ENCODE measurements at regions not wholly inside any gene's neighbourhood (a gene's known extent, or its start where the extent isn't known, plus 50 kb on each side); places are given as distances from the start of the nearest gene placed in this dataset.

GRCh38 chr10:28805390-28805789 is 128.1 kb downstream of the BAMBI start:
- intact Hi-C loops (cut with micrococcal nuclease), result no loop called here

More at GRCh38 chr10:28805390-28805789, 128.1 kb downstream of the BAMBI start:
- no peak overlapping the region for H3K4me3 ChIP-seq (replicated peaks in 1 of 2; ENCODE audit: low read depth in 1 of 2, low read length in 2 of 2)
- H2AFZ ChIP-seq (ENCODE audit: low read depth, low read length, poor library complexity, severe bottlenecking), result no peak overlapping the region
- H3K4me1 ChIP-seq (ENCODE audit: control insufficient read depth in 1 of 2, insufficient read depth in 2 of 2, low read length in 2 of 2), result no peaks in the 10 kb centered on the region
- no peaks in the 10 kb centered on the region for H4K20me1 ChIP-seq (ENCODE audit: insufficient read depth)
- no peaks in the 10 kb centered on the region for H3K9me3 ChIP-seq (ENCODE audit: control insufficient read depth in 1 of 2, insufficient read depth in 1 of 2, low read depth in 1 of 2, low read length in 2 of 2)
- no TSS peak for BruUV-seq (replicated peaks)
- ChIA-PET POLR2A (no interaction called here), RAD21 (ENCODE audit: low non-redundant PET in 1 of 2, low total read pairs in 2 of 2, uncharacterized antibody in 2 of 2, unreplicated experiment in 2 of 2) (no interaction called here), CTCF (no interaction called here)
- H3K79me2 ChIP-seq (ENCODE audit: insufficient read depth, low read length), result no peaks in the 10 kb centered on the region
- no peak overlapping the region for H3K27ac ChIP-seq (ENCODE audit: low read depth, low read length)
- no peak for DNase-seq (ENCODE audit: low read depth, low spot score)
- H3K4me2 ChIP-seq (ENCODE audit: low read length), result no peak overlapping the region
- H3K27me3 ChIP-seq (ENCODE audit: insufficient read depth, low read length), result no peaks in the 10 kb centered on the region
- H3K36me3 ChIP-seq (ENCODE audit: control insufficient read depth in 1 of 2, insufficient read depth in 2 of 2, low read length in 2 of 2), result no peaks in the 10 kb centered on the region
- H3K9me2 ChIP-seq (ENCODE audit: insufficient read depth), result no peaks in the 10 kb centered on the region
- no peak for ATAC-seq
- TF ChIP-seq YY1 (IDR thresholded peaks at IDR 0.05; ENCODE audit: extremely low read depth, insufficient replicate concordance, low read depth, low read length) (no peak), CTCF (IDR thresholded peaks at IDR 0.05 in 2 of 3, conservative IDR thresholded peaks at IDR 0.05 in 1 of 3; ENCODE audit: borderline replicate concordance in 1 of 3, insufficient read depth in 1 of 3, low read depth in 2 of 3, low read length in 2 of 3) (no peak), TCF7L2 (IDR thresholded peaks at IDR 0.05; ENCODE audit: borderline replicate concordance, extremely low read depth, insufficient read depth, insufficient read length) (no peak), ZFX (IDR thresholded peaks at IDR 0.05) (no peak), EGR1 (IDR thresholded peaks at IDR 0.05; ENCODE audit: low read depth) (no peak), POLR2A (IDR thresholded peaks at IDR 0.05; ENCODE audit: borderline replicate concordance, extremely low read depth, insufficient read depth, insufficient read length) (no peak), RAD21 (IDR thresholded peaks at IDR 0.05; ENCODE audit: low read depth) (no peak), REST (IDR thresholded peaks at IDR 0.05; ENCODE audit: low read depth) (no peak), SIN3A (IDR thresholded peaks at IDR 0.05; ENCODE audit: low read depth) (no peak), EZH2phosphoT487 (IDR thresholded peaks at IDR 0.05; ENCODE audit: borderline replicate concordance) (no peak), JUND (IDR thresholded peaks at IDR 0.05) (no peak)
- H3K9ac ChIP-seq (ENCODE audit: low read length), result no peak overlapping the region

All from HCT116 (cell line).